Ovary (tissue), 3 donors: ENCODE measurements at regions not wholly inside any gene's neighbourhood (a gene's known extent, or its start where the extent isn't known, plus 50 kb on each side); places are given as distances from the start of the nearest gene placed in this dataset.

ENCODE experiments used
- POLR2A ChIP-seq: fragments of 450-650 bp; IDR thresholded peaks from one replicate; pipeline ENCODE4 v1.6.1; 2017; ENCODE audit warnings: antibody characterized with exemption, mild to moderate bottlenecking, moderate library complexity
- TF ChIP-seq, protein P1 (sequence below), 3 donors: fragments of 450-650 bp in 2 of 3; fragments of 200-600 bp in 1 of 3; IDR thresholded peaks; one replicate each; pipeline versions ENCODE4 v1.5.1 to v1.8.0; 2016 to 2022; ENCODE audit warnings: antibody characterized with exemption in 3 of 3, mild to moderate bottlenecking in 1 of 3
- donor health status: DM: no; HTN: no; CAD: no.

DNA sequence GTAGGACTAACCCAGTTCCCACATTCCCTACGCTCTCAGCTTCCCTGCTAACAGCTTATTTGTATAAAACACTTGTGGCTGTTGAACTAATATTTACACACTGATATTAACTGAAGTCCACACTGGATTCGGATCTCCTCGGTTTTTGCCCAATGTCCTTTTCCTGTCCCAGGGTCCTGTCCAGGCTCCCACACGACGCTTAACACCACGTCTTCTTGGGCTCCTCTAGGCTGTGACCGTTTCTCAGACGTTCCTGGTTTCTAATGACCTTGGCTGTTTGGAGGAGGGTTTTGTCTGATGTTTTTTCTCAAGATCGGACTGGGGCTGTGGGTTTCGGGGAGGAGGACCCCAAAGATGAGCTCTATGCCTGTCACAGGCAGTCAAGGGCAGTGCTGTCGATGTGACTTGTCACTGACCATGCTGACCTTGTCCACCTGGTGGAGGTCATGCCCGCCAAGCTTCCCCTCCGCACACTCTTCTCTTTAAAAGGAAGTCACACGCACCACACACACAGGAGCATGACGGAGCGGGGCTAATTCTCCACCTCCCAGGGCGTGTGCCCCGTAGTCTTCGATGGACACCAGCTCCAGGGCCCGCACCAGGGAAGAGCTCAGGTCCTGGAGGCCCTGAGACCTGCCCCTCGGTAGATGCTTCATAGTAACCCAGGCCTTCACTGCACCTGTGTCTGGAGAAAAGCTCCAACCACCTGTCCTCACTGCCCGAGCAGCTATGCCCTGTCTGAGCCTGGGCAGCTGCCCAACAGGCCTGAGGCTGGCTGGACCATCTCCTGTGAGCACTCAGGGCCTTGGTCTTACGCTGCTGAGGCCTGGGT is 72.0 kb downstream of the TTLL2 start:
- TF ChIP-seq, protein P1, sequence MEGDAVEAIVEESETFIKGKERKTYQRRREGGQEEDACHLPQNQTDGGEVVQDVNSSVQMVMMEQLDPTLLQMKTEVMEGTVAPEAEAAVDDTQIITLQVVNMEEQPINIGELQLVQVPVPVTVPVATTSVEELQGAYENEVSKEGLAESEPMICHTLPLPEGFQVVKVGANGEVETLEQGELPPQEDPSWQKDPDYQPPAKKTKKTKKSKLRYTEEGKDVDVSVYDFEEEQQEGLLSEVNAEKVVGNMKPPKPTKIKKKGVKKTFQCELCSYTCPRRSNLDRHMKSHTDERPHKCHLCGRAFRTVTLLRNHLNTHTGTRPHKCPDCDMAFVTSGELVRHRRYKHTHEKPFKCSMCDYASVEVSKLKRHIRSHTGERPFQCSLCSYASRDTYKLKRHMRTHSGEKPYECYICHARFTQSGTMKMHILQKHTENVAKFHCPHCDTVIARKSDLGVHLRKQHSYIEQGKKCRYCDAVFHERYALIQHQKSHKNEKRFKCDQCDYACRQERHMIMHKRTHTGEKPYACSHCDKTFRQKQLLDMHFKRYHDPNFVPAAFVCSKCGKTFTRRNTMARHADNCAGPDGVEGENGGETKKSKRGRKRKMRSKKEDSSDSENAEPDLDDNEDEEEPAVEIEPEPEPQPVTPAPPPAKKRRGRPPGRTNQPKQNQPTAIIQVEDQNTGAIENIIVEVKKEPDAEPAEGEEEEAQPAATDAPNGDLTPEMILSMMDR (IDR thresholded peaks at IDR 0.05) = no peak
- TF ChIP-seq POLR2A = no peak
